Thymus (tissue), 11 donors: ENCODE measurements at regions not wholly inside any gene's neighbourhood (a gene's known extent, or its start where the extent isn't known, plus 50 kb on each side); places are given as distances from the start of the nearest gene placed in this dataset.

Experiments used
- DNase-seq, 9 donors: peaks; one replicate each; pipeline ENCODE4 v3.0.0-alpha.2; 2013; ENCODE audit warnings: low spot score in 9 of 9, low read depth in 6 of 9, missing footprints in 1 of 9
- H3K27ac ChIP-seq, 2 donors: one replicate each; pipeline ENCODE4 v1.5.1; 2013; ENCODE audit warnings: control low read depth in 1 of 2, low read depth in 1 of 2, low read length in 1 of 2, mild to moderate bottlenecking in 1 of 2, moderate library complexity in 1 of 2
- H3K27me3 ChIP-seq, 2 donors: one replicate each; pipeline ENCODE4 v1.5.1; 2013; ENCODE audit warnings: low read length in 1 of 2; ENCODE audit not compliant: control insufficient read depth in 2 of 2, insufficient read depth in 1 of 2
- H3K36me3 ChIP-seq, 2 donors: one replicate each; pipeline ENCODE4 v1.5.1; 2013; ENCODE audit warnings: low read length in 1 of 2, mild to moderate bottlenecking in 1 of 2, moderate library complexity in 1 of 2; ENCODE audit not compliant: control insufficient read depth in 2 of 2, insufficient read depth in 2 of 2
- H3K4me1 ChIP-seq, 2 donors: one replicate each; pipeline ENCODE4 v1.5.1; 2013; ENCODE audit warnings: low read length in 2 of 2; ENCODE audit not compliant: control insufficient read depth in 2 of 2, insufficient read depth in 2 of 2
- H3K4me3 ChIP-seq, 2 donors: one replicate each; pipeline ENCODE4 v1.5.1; 2013; ENCODE audit warnings: low read length in 2 of 2, control low read depth in 1 of 2, mild to moderate bottlenecking in 1 of 2
- H3K9me3 ChIP-seq, 2 donors: one replicate each; pipeline ENCODE4 v1.5.1; 2013; ENCODE audit warnings: low read length in 1 of 2, mild to moderate bottlenecking in 1 of 2; ENCODE audit not compliant: control insufficient read depth in 2 of 2, insufficient read depth in 1 of 2
- WGBS: extraction: QIAGEN DNeasy Blood & Tissue Kit; methylation state at CpG from one replicate; pipeline ENCODE4 v1.1.7; 2013; 5-methylcytosine and 5-hydroxymethylcytosine counted together
- donor health status: healthy.

- no peak for DNase-seq
- H3K9me3 ChIP-seq: no peaks in the 10 kb centered on the region
- 92% methylated on average over 5 of the region's 5 CpGs for WGBS
Measured at GRCh38 chr5:165723931-165724330, 2218.5 kb downstream of the MAT2B start.

GRCh38 chr5:165728425-165728824, 2223.0 kb downstream of the MAT2B start:
- Histone ChIP-seq H3K9me3 (no peaks in the 10 kb centered on the region), H3K27ac (no peak overlapping the region), H3K4me3 (no peak overlapping the region), H3K27me3 (no peaks in the 10 kb centered on the region), H3K36me3 (no peaks in the 10 kb centered on the region), H3K4me1 (no peaks in the 10 kb centered on the region)
- WGBS: 98% methylated on average over 2 of the region's 2 CpGs
- DNase-seq: no peak

More at GRCh38 chr5:165723931-165724330, 2218.5 kb downstream of the MAT2B start:
- Histone ChIP-seq H3K27ac (no peak overlapping the region), H3K27me3 (no peaks in the 10 kb centered on the region), H3K4me1 (no peaks in the 10 kb centered on the region), H3K4me3 (no peak overlapping the region), H3K36me3 (no peaks in the 10 kb centered on the region)

GRCh38 chr5:165735388-165735787, 2230.0 kb downstream of the MAT2B start:
- H3K9me3 ChIP-seq: no peaks in the 10 kb centered on the region
- H3K27me3 ChIP-seq: no peaks in the 10 kb centered on the region
- no peaks in the 10 kb centered on the region for H3K36me3 ChIP-seq
- no peak overlapping the region for H3K4me3 ChIP-seq
- WGBS: 40% methylated on average over 1 of the region's 1 CpG
- H3K27ac ChIP-seq: no peak overlapping the region
- no peak for DNase-seq
- no peaks in the 10 kb centered on the region for H3K4me1 ChIP-seq

GRCh38 chr5:165739079-165739741, 2233.8 kb downstream of the MAT2B start:
- no peak overlapping the region for H3K27ac ChIP-seq
- no peaks in the 10 kb centered on the region for H3K9me3 ChIP-seq
- H3K36me3 ChIP-seq: no peaks in the 10 kb centered on the region
- no peaks in the 10 kb centered on the region for H3K27me3 ChIP-seq
- WGBS: 91% methylated on average over 8 of the region's 8 CpGs
- DNase-seq: no peak
- no peak overlapping the region for H3K4me3 ChIP-seq
- H3K4me1 ChIP-seq: no peaks in the 10 kb centered on the region

- no peak for DNase-seq
- Histone ChIP-seq H3K27ac (no peak overlapping the region), H3K27me3 (no peaks in the 10 kb centered on the region), H3K9me3 (no peaks in the 10 kb centered on the region), H3K36me3 (no peaks in the 10 kb centered on the region), H3K4me3 (no peak overlapping the region), H3K4me1 (no peaks in the 10 kb centered on the region)
- 87% methylated on average over 4 of the region's 4 CpGs for WGBS
Measured at GRCh38 chr5:165757791-165758190, 2252.4 kb downstream of the MAT2B start.

- no peak for DNase-seq
- Histone ChIP-seq H3K36me3 (no peaks in the 10 kb centered on the region), H3K4me3 (no peak overlapping the region), H3K27ac (no peak overlapping the region), H3K9me3 (no peaks in the 10 kb centered on the region), H3K4me1 (no peaks in the 10 kb centered on the region), H3K27me3 (no peaks in the 10 kb centered on the region)
- WGBS: 58% methylated on average over 2 of the region's 2 CpGs
Measured at GRCh38 chr5:165775111-165775510, 2269.7 kb downstream of the MAT2B start.

- Histone ChIP-seq H3K27me3 (no peaks in the 10 kb centered on the region), H3K4me1 (no peaks in the 10 kb centered on the region), H3K9me3 (no peaks in the 10 kb centered on the region), H3K27ac (no peak overlapping the region), H3K36me3 (no peaks in the 10 kb centered on the region), H3K4me3 (no peak overlapping the region)
- no peak for DNase-seq
- 76% methylated on average over 1 of the region's 1 CpG for WGBS
Measured at GRCh38 chr5:165779505-165779904, 2274.1 kb downstream of the MAT2B start.

- H3K9me3 ChIP-seq: no peaks in the 10 kb centered on the region
- 96% methylated on average over 5 of the region's 5 CpGs for WGBS
- H3K27ac ChIP-seq: no peak overlapping the region
- H3K36me3 ChIP-seq: no peaks in the 10 kb centered on the region
- H3K27me3 ChIP-seq: no peaks in the 10 kb centered on the region
- no peak for DNase-seq
- H3K4me1 ChIP-seq: no peaks in the 10 kb centered on the region
- H3K4me3 ChIP-seq: no peak overlapping the region
Measured at GRCh38 chr5:165780901-165781300, 2275.5 kb downstream of the MAT2B start.

- Histone ChIP-seq H3K27me3 (no peaks in the 10 kb centered on the region), H3K9me3 (no peaks in the 10 kb centered on the region), H3K4me3 (no peak overlapping the region), H3K4me1 (no peaks in the 10 kb centered on the region), H3K36me3 (no peaks in the 10 kb centered on the region), H3K27ac (no peak overlapping the region)
- DNase-seq: no peak
- WGBS: 67% methylated on average over 4 of the region's 4 CpGs
Measured at GRCh38 chr5:165781738-165782137, 2276.3 kb downstream of the MAT2B start.
